ENCODE measurements at regions not wholly inside any gene's neighbourhood (a gene's known extent, or its start where the extent isn't known, plus 50 kb on each side); places are given as distances from the start of the nearest gene placed in this dataset.

- TF ChIP-seq CTCF (IDR thresholded peaks at IDR 0.05) (no peak), POLR2A (IDR thresholded peaks at IDR 0.05) (no peak), POLR2AphosphoS5 (IDR thresholded peaks at IDR 0.05) (no peak)
These were observed 207.1 kb upstream of the SPOPL start for GRCh38 chr2:138294451-138294850.

Measured in breast epithelium (tissue), 3 donors.